Thoracic aorta (tissue), 2 donors: ENCODE measurements at regions not wholly inside any gene's neighbourhood (a gene's known extent, or its start where the extent isn't known, plus 50 kb on each side); places are given as distances from the start of the nearest gene placed in this dataset.

Experiments used
- ATAC-seq: fragments of 150-250 bp; one replicate; pipeline ENCODE4 v1.8.0; 2017; ENCODE audit warnings: low read depth; ENCODE audit not compliant: insufficient number of reproducible peaks, low FRiP score
- DNase-seq: peaks from one replicate; pipeline ENCODE4 v3.0.0-alpha.2; 2020; ENCODE audit warnings: low spot score
- H3K27ac ChIP-seq, 2 donors: fragments of 200-600 bp; sonication (generic); 1 replicate in 1 of 2; 2 replicates in 1 of 2; pipeline ENCODE4 v1.5.1; 2016; ENCODE audit warnings: mild to moderate bottlenecking in 2 of 2, moderate library complexity in 2 of 2
- H3K27me3 ChIP-seq: fragments of 200-600 bp; sonication (generic); replicated peaks from 2 replicates; pipeline ENCODE4 v1.6.0; 2016; ENCODE audit warnings: mild to moderate bottlenecking; ENCODE audit not compliant: insufficient read depth
- H3K36me3 ChIP-seq: fragments of 200-600 bp; sonication (generic); one replicate; pipeline ENCODE4 v1.5.1; 2016
- H3K4me1 ChIP-seq, 2 donors: fragments of 200-600 bp; sonication (generic); 1 replicate in 1 of 2; 2 replicates in 1 of 2; pipeline versions ENCODE4 v1.5.1 to v1.6.0; 2016; ENCODE audit warnings: low read depth in 2 of 2, mild to moderate bottlenecking in 1 of 2; ENCODE audit not compliant: control insufficient read depth in 1 of 2
- H3K4me3 ChIP-seq: fragments of 200-600 bp; sonication (generic); 2 replicates; pipeline ENCODE4 v1.5.1; 2016; ENCODE audit warnings: mild to moderate bottlenecking
- H3K9me3 ChIP-seq: fragments of 200-600 bp; sonication (generic); 2 replicates; pipeline ENCODE4 v1.5.1; 2016
- CTCF ChIP-seq: fragments of 200-600 bp; sonication (generic); IDR thresholded peaks from one replicate; pipeline ENCODE4 v1.5.1; 2019; ENCODE audit warnings: antibody characterized with exemption

- H3K9me3 ChIP-seq: no peaks in the 10 kb centered on the region
- no peak overlapping the region for H3K4me3 ChIP-seq
- H3K27me3 ChIP-seq: no peaks in the 10 kb centered on the region
- no peak for TF ChIP-seq CTCF
- ATAC-seq (no peak), DNase-seq (no peak)
- no peak overlapping the region for H3K27ac ChIP-seq
- H3K36me3 ChIP-seq: no peaks in the 10 kb centered on the region
- H3K4me1 ChIP-seq: peaks cover 0 to 12% of the 10 kb centered on the region in 2 donors
Observed at GRCh38 chr4:71680706-71681105, 103.2 kb downstream of the GC start.

DNA sequence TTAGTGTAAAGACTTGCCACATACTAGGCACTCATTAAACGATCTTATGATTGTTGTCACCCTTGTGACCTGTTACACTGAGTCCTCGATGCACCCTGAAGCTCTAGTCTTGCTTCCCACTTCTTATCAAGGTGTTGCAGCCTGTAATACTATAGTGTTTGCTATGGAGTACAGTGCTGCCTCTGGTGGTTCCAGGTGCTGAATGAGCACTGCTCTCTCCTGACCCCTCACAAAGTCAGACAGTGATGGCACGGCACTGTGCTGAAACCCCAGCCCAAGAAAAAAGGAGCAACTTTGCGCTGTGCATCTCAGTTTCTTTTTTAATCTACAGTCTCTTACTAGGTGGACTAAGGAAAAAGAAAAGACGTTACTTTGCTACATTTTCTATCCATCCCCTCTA, 106.3 kb downstream of the GC start:
- DNase-seq: no peak
- peaks cover 0 to 11% of the 10 kb centered on the region in 2 donors for H3K4me1 ChIP-seq
- no peak for TF ChIP-seq CTCF
- H3K36me3 ChIP-seq: no peaks in the 10 kb centered on the region
- no peak overlapping the region for H3K4me3 ChIP-seq
- H3K9me3 ChIP-seq: no peaks in the 10 kb centered on the region
- no peaks in the 10 kb centered on the region for H3K27me3 ChIP-seq
- ATAC-seq: no peak
- no peak overlapping the region for H3K27ac ChIP-seq

DNA sequence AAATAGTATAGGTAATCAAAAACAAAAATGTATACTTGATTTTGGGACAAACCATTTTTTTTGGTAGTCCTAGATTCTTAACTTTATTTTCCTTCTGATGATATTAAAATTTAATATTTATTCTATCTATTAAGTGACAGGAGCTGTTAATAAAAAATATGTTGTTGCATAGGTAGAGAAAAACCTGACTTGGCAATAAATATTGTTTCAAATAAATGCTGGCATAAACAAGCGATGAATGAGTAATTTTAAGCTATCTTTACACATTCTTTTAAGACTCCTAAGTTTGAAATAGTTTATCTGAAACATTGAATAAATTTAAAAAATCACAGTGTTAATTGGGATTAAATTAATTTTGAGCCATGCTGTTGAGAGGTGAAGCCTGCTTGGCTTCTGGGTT, 114.6 kb downstream of the GC start:
- DNase-seq (no peak), ATAC-seq (no peak)
- Histone ChIP-seq H3K4me1 (no peaks in the 10 kb centered on the region), H3K4me3 (no peak overlapping the region), H3K9me3 (no peaks in the 10 kb centered on the region), H3K27ac (no peak overlapping the region), H3K36me3 (no peaks in the 10 kb centered on the region), H3K27me3 (no peaks in the 10 kb centered on the region)
- no peak for TF ChIP-seq CTCF

- Histone ChIP-seq H3K4me1 (no peaks in the 10 kb centered on the region), H3K36me3 (no peaks in the 10 kb centered on the region), H3K9me3 (no peaks in the 10 kb centered on the region), H3K27ac (no peak overlapping the region), H3K27me3 (no peaks in the 10 kb centered on the region), H3K4me3 (no peak overlapping the region)
- no peak for TF ChIP-seq CTCF
- ATAC-seq (no peak), DNase-seq (no peak)
Observed at GRCh38 chr4:71665358-71665757, 118.5 kb downstream of the GC start.

- no peak for TF ChIP-seq CTCF
- Histone ChIP-seq H3K27me3 (no peaks in the 10 kb centered on the region), H3K4me1 (no peaks in the 10 kb centered on the region), H3K4me3 (no peak overlapping the region), H3K27ac (no peak overlapping the region), H3K36me3 (no peaks in the 10 kb centered on the region), H3K9me3 (no peaks in the 10 kb centered on the region)
- DNase-seq (no peak), ATAC-seq (no peak)
Observed at GRCh38 chr4:71664366-71664765, 119.5 kb downstream of the GC start.
